ENCODE measurements at regions not wholly inside any gene's neighbourhood (a gene's known extent, or its start where the extent isn't known, plus 50 kb on each side); places are given as distances from the start of the nearest gene placed in this dataset.

DNA sequence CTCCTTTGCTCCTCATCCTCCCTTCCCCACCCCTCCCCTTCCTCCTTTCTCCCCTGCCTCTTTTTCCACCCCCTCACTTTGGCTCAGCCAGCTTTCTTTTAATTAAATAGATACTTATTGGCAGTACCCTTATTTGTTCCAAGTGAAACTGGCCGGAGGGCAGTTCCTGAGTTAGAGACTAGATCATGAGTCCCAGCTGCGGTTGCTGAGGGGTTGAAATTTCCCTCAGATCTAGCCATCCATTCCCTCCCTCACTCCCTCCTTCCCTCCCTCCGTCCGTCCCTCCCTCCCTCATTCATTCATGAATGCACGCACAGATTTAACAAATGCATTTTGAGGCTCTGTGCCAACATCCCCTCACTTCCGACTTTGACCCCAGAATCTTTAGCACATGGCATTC, 519.2 kb upstream of the EEF2KMT start:
- TF ChIP-seq, protein P1, sequence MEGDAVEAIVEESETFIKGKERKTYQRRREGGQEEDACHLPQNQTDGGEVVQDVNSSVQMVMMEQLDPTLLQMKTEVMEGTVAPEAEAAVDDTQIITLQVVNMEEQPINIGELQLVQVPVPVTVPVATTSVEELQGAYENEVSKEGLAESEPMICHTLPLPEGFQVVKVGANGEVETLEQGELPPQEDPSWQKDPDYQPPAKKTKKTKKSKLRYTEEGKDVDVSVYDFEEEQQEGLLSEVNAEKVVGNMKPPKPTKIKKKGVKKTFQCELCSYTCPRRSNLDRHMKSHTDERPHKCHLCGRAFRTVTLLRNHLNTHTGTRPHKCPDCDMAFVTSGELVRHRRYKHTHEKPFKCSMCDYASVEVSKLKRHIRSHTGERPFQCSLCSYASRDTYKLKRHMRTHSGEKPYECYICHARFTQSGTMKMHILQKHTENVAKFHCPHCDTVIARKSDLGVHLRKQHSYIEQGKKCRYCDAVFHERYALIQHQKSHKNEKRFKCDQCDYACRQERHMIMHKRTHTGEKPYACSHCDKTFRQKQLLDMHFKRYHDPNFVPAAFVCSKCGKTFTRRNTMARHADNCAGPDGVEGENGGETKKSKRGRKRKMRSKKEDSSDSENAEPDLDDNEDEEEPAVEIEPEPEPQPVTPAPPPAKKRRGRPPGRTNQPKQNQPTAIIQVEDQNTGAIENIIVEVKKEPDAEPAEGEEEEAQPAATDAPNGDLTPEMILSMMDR (conservative IDR thresholded peaks at IDR 0.05; ENCODE audit: low read depth in 2 of 2), result no peak
- TF ChIP-seq EZH2phosphoT487 (IDR thresholded peaks at IDR 0.05; ENCODE audit: unreplicated experiment), result no peak
- TF ChIP-seq EZH2 (IDR thresholded peaks at IDR 0.05; ENCODE audit: low read depth, unreplicated experiment), result no peak
- TF ChIP-seq, protein P2, sequence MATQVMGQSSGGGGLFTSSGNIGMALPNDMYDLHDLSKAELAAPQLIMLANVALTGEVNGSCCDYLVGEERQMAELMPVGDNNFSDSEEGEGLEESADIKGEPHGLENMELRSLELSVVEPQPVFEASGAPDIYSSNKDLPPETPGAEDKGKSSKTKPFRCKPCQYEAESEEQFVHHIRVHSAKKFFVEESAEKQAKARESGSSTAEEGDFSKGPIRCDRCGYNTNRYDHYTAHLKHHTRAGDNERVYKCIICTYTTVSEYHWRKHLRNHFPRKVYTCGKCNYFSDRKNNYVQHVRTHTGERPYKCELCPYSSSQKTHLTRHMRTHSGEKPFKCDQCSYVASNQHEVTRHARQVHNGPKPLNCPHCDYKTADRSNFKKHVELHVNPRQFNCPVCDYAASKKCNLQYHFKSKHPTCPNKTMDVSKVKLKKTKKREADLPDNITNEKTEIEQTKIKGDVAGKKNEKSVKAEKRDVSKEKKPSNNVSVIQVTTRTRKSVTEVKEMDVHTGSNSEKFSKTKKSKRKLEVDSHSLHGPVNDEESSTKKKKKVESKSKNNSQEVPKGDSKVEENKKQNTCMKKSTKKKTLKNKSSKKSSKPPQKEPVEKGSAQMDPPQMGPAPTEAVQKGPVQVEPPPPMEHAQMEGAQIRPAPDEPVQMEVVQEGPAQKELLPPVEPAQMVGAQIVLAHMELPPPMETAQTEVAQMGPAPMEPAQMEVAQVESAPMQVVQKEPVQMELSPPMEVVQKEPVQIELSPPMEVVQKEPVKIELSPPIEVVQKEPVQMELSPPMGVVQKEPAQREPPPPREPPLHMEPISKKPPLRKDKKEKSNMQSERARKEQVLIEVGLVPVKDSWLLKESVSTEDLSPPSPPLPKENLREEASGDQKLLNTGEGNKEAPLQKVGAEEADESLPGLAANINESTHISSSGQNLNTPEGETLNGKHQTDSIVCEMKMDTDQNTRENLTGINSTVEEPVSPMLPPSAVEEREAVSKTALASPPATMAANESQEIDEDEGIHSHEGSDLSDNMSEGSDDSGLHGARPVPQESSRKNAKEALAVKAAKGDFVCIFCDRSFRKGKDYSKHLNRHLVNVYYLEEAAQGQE (IDR thresholded peaks at IDR 0.05; ENCODE audit: unreplicated experiment), result no peak
- no peak for TF ChIP-seq POLR2AphosphoS5 (IDR thresholded peaks at IDR 0.05; ENCODE audit: low read depth)
- TF ChIP-seq ZNF331 (CRISPR knock-in tag; IDR thresholded peaks at IDR 0.05; ENCODE audit: low read depth), result no peak
- no peak for TF ChIP-seq JUNB (IDR thresholded peaks at IDR 0.05; ENCODE audit: unreplicated experiment)
